D721Med (cell line): ENCODE measurements at regions not wholly inside any gene's neighbourhood (a gene's known extent, or its start where the extent isn't known, plus 50 kb on each side); places are given as distances from the start of the nearest gene placed in this dataset.

Experiments used
- DNase-seq: peaks from one replicate; pipeline ENCODE4 v3.0.0; 2011; ENCODE audit warnings: low spot score; ENCODE audit not compliant: insufficient read length
- FAIRE-seq: peaks from 2 replicates; lab custom pipeline; 2011; peaks lifted over from hg19 to GRCh38; lab: Jason Lieb, UNC
- TF ChIP-seq, protein P1 (sequence below): IDR thresholded peaks from 2 replicates; pipeline ENCODE4 v1.5.1; 2012; ENCODE audit warnings: mild to moderate bottlenecking, control low read depth; ENCODE audit not compliant: insufficient read depth; ENCODE audit errors: missing control alignments

GRCh38 chr15:48002767-48003166 is 118.0 kb upstream of the SLC24A5 start:
- DNase-seq (no peak), FAIRE-seq (no peak)
- TF ChIP-seq, protein P1, sequence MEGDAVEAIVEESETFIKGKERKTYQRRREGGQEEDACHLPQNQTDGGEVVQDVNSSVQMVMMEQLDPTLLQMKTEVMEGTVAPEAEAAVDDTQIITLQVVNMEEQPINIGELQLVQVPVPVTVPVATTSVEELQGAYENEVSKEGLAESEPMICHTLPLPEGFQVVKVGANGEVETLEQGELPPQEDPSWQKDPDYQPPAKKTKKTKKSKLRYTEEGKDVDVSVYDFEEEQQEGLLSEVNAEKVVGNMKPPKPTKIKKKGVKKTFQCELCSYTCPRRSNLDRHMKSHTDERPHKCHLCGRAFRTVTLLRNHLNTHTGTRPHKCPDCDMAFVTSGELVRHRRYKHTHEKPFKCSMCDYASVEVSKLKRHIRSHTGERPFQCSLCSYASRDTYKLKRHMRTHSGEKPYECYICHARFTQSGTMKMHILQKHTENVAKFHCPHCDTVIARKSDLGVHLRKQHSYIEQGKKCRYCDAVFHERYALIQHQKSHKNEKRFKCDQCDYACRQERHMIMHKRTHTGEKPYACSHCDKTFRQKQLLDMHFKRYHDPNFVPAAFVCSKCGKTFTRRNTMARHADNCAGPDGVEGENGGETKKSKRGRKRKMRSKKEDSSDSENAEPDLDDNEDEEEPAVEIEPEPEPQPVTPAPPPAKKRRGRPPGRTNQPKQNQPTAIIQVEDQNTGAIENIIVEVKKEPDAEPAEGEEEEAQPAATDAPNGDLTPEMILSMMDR = no peak

- DNase-seq (no peak), FAIRE-seq (no peak)
- TF ChIP-seq, protein P1 = no peak
These were observed 117.3 kb upstream of the SLC24A5 start for GRCh38 chr15:48003441-48003840.

DNA sequence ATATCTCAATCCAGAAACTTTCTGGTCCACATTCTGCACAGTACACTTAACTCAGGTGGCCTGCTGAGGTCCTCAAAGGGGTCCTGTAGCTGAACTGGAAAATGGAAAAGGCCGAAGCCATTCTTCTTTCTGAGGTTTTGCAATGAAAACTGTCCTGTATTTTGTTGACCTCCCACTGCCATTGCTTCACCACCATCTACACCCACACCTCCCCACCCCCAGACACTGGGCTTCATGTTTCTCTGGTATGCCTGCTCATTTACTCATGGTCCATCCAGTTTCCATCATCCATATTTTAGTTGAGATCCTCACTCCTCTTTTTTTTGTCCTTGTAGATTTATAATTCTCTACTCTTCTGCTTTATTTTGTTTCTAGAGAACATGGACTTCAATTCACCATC is 115.7 kb upstream of the SLC24A5 start:
- DNase-seq = no peak
- FAIRE-seq = no peak
- TF ChIP-seq, protein P1 = no peak

DNA sequence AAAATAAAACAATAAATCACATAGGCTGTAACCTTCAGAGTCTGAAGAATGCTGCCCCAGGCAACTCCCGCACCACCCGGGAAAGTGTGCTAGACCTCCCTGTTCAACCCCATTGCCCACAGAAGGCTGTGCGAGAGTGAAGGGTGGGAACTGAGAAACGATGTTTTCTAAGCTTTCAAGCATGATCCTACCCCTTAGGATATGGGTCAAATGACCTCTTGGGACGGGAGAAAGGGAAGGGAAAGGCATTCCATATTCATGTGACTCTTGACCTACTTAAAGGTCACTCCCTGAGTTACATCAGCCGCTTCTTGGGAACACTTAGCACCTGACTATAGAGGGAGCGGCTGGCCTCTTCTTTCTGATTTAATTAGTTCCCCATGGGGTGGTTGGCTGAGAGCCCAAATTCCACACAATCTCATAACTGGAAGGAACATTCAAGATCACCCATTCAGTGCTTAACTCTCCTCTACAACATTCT is 114.7 kb upstream of the SLC24A5 start:
- TF ChIP-seq, protein P1 = no peak
- no peak for DNase-seq
- FAIRE-seq = no peak

GRCh38 chr15:48010316-48010715 is 110.5 kb upstream of the SLC24A5 start:
- no peak for DNase-seq
- FAIRE-seq = no peak
- TF ChIP-seq, protein P1 = no peak

GRCh38 chr15:48012191-48012590 is 108.6 kb upstream of the SLC24A5 start:
- DNase-seq (no peak), FAIRE-seq (no peak)
- TF ChIP-seq, protein P1 = no peak

GRCh38 chr15:48016865-48017264 is 103.9 kb upstream of the SLC24A5 start:
- DNase-seq = no peak
- TF ChIP-seq, protein P1 = no peak
- FAIRE-seq = no peak
